DND-41 (cell line): ENCODE measurements at regions not wholly inside any gene's neighbourhood (a gene's known extent, or its start where the extent isn't known, plus 50 kb on each side); places are given as distances from the start of the nearest gene placed in this dataset.

Experiments
- ATAC-seq: fragments of 200-7000 bp; cut with Tn5 transposase; 3 replicates; pipeline ENCODE4 v1.9.1; 2021; ENCODE audit warnings: low read depth; ENCODE audit not compliant: insufficient read depth
- DNase-seq: peaks from one replicate; pipeline ENCODE4 v3.0.0-alpha.2; 2020
- H2AFZ ChIP-seq: 2 replicates; pipeline ENCODE4 v1.6.0; 2012; ENCODE audit warnings: low read depth, low read length
- H3K27ac ChIP-seq: 2 replicates; pipeline ENCODE4 v1.5.1; 2012; ENCODE audit warnings: low read length, inconsistent platforms
- H3K27me3 ChIP-seq: fragments of 200-600 bp; sonication (generic); 2 replicates; pipeline ENCODE4 v1.6.0; 2012; ENCODE audit warnings: low read length, mild to moderate bottlenecking, inconsistent platforms; ENCODE audit not compliant: insufficient read depth, poor library complexity
- H3K36me3 ChIP-seq: 2 replicates; pipeline ENCODE4 v1.5.1; 2012; ENCODE audit warnings: low read length, inconsistent platforms; ENCODE audit not compliant: insufficient read depth
- H3K4me1 ChIP-seq: 2 replicates; pipeline ENCODE4 v1.5.1; 2012; ENCODE audit warnings: mild to moderate bottlenecking, low read length; ENCODE audit not compliant: insufficient read depth
- H3K4me2 ChIP-seq: 2 replicates; pipeline ENCODE4 v1.6.0; 2012; ENCODE audit warnings: mild to moderate bottlenecking, moderate library complexity, low read length, inconsistent platforms; ENCODE audit not compliant: insufficient read depth
- H3K4me3 ChIP-seq, 2 experiments: fragments of 200-600 bp in 1 of 2; shearing (Covaris generic) in 1 of 2; 2 replicates each; pipeline ENCODE4 v1.5.1; 2012 to 2016; ENCODE audit warnings: inconsistent platforms in 2 of 2, low read length in 2 of 2, mild to moderate bottlenecking in 2 of 2, low read depth in 1 of 2, moderate library complexity in 1 of 2
- H3K79me2 ChIP-seq: 2 replicates; pipeline ENCODE4 v1.6.0; 2012; ENCODE audit warnings: low read length, inconsistent platforms; ENCODE audit not compliant: insufficient read depth
- H3K9ac ChIP-seq: 2 replicates; pipeline ENCODE4 v1.6.0; 2012; ENCODE audit warnings: low read depth, mild to moderate bottlenecking, inconsistent platforms, low read length, moderate library complexity
- H3K9me3 ChIP-seq: 2 replicates; pipeline ENCODE4 v1.5.1; 2012; ENCODE audit warnings: low read length, moderate library complexity, mild to moderate bottlenecking, inconsistent platforms; ENCODE audit not compliant: insufficient read depth, severe bottlenecking
- H4K20me1 ChIP-seq: 2 replicates; pipeline ENCODE4 v1.6.0; 2012; ENCODE audit warnings: low read length; ENCODE audit not compliant: insufficient read depth
- EZH2 ChIP-seq: IDR thresholded peaks from 3 replicates; pipeline ENCODE4 v1.6.1; 2012; ENCODE audit warnings: borderline replicate concordance, low read depth, mild to moderate bottlenecking, moderate library complexity, low read length, inconsistent platforms; ENCODE audit not compliant: severe bottlenecking
- TF ChIP-seq, protein P1 (sequence below): IDR thresholded peaks from 2 replicates; pipeline ENCODE4 v1.5.1; 2012; ENCODE audit warnings: borderline replicate concordance, low read length, moderate library complexity, mild to moderate bottlenecking; ENCODE audit not compliant: poor library complexity, severe bottlenecking; ENCODE audit errors: extremely low read depth

DNA sequence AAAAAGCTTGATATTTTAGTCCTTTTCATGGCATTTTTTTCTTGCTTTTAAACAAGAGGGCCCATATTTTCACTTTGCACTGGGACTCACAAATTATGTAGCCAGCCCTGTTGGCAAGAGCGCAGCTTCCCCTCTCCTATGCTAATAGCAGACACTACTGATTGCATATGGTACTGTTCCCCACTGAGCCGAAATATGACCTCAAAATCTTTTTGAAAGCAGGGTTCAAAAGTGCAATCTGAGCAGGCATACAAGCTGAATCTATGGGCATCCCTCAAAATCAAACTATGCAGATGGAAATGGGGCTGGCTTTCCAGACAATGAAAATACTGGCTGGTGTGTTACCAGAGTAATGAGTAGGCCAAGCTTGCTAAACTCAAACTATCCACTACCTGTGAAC, 225.2 kb upstream of the SETMAR start:
- no peaks in the 10 kb centered on the region for H4K20me1 ChIP-seq
- no peak for TF ChIP-seq EZH2
- TF ChIP-seq, protein P1, sequence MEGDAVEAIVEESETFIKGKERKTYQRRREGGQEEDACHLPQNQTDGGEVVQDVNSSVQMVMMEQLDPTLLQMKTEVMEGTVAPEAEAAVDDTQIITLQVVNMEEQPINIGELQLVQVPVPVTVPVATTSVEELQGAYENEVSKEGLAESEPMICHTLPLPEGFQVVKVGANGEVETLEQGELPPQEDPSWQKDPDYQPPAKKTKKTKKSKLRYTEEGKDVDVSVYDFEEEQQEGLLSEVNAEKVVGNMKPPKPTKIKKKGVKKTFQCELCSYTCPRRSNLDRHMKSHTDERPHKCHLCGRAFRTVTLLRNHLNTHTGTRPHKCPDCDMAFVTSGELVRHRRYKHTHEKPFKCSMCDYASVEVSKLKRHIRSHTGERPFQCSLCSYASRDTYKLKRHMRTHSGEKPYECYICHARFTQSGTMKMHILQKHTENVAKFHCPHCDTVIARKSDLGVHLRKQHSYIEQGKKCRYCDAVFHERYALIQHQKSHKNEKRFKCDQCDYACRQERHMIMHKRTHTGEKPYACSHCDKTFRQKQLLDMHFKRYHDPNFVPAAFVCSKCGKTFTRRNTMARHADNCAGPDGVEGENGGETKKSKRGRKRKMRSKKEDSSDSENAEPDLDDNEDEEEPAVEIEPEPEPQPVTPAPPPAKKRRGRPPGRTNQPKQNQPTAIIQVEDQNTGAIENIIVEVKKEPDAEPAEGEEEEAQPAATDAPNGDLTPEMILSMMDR = no peak
- H2AFZ ChIP-seq = no peak overlapping the region

DNA sequence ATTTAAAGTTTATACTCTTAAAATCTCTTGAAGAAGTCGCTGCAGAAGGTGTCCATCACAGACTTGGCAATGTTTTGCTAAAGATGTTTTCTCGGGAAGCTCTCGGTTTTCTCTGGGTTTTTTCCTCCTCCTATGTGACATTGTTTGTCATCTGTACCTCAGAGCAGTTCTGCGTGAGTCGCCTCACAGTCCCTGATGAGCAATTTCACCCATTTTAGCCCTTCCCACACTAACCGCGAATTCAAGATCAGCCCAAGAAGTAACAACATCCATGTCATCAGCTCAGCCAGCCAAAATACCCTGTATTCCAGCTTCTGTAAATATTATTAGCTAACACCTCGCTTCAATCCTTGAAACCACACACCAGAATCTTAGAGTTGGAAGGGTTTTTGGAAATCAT, 224.3 kb upstream of the SETMAR start:
- Histone ChIP-seq H3K4me2 (no peak overlapping the region), H3K36me3 (no peaks in the 10 kb centered on the region), H3K27me3 (no peaks in the 10 kb centered on the region), H3K79me2 (no peaks in the 10 kb centered on the region), H3K4me1 (no peaks in the 10 kb centered on the region), H3K9ac (no peak overlapping the region), H3K9me3 (no peaks in the 10 kb centered on the region), H4K20me1 (no peaks in the 10 kb centered on the region), H3K27ac (no peak overlapping the region), H3K4me3 (no peak overlapping the region), H2AFZ (no peak overlapping the region)
- DNase-seq = no peak
- TF ChIP-seq EZH2 = no peak
- TF ChIP-seq, protein P1 = no peak
- no peak for ATAC-seq

More for the DNA sequence above, 225.2 kb upstream of the SETMAR start:
- H3K36me3 ChIP-seq = no peaks in the 10 kb centered on the region
- no peak overlapping the region for H3K4me2 ChIP-seq
- no peaks in the 10 kb centered on the region for H3K4me1 ChIP-seq
- H3K27me3 ChIP-seq = no peaks in the 10 kb centered on the region
- no peak overlapping the region for H3K4me3 ChIP-seq
- ATAC-seq (no peak), DNase-seq (no peak)
- no peak overlapping the region for H3K9ac ChIP-seq
- no peak overlapping the region for H3K27ac ChIP-seq
- no peaks in the 10 kb centered on the region for H3K79me2 ChIP-seq
- H3K9me3 ChIP-seq = no peaks in the 10 kb centered on the region

DNA sequence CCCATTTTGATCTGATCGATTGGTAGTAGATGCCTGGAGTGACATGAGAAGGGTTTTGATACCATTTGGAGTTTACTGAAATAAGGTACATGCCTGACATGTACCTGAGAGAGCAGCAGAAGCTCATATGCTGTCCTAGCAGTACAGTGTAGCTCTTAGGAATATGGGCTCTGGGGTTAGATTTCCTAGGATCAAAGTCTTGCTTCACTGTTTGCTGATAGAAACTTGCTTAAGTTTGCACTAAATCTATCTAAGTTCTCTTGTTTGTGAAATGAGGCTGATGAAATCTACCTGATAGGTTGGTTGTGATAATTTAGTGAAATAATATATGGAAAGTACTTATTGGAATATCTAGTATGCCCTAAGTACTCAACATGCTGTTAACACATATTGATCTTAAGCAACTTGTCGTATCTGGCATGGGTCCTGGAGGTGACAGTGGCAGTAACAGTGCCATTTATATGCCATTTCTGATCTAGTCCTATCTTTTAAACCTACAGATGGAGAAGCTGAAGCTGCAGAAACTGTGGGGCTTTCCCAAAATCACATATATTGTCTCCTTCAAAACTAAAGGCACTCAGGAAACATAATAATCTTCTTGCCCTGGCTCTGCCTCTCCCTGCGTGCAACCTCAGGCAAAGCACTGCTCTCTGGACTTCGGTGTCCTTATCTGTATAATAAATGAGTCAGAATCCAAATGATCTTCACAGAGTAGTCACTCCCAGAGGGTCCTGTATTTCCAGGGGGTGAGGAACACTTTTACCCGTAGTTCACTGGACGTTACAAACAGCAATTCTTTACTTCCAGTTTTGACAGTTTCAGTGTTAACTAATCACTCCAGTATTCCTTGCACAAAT, 223.6 kb upstream of the SETMAR start:
- no peak for DNase-seq
- Histone ChIP-seq H2AFZ (no peak overlapping the region), H3K4me3 (no peak overlapping the region), H3K4me1 (no peaks in the 10 kb centered on the region), H3K9ac (no peak overlapping the region), H3K79me2 (no peaks in the 10 kb centered on the region), H4K20me1 (no peaks in the 10 kb centered on the region), H3K36me3 (no peaks in the 10 kb centered on the region), H3K27me3 (no peaks in the 10 kb centered on the region), H3K4me2 (no peak overlapping the region), H3K9me3 (no peaks in the 10 kb centered on the region), H3K27ac (no peak overlapping the region)
- TF ChIP-seq EZH2 = no peak
- TF ChIP-seq, protein P1 = no peak
- no peak for ATAC-seq
